ENCODE measurements at regions not wholly inside any gene's neighbourhood (a gene's known extent, or its start where the extent isn't known, plus 50 kb on each side); places are given as distances from the start of the nearest gene placed in this dataset.

DNA sequence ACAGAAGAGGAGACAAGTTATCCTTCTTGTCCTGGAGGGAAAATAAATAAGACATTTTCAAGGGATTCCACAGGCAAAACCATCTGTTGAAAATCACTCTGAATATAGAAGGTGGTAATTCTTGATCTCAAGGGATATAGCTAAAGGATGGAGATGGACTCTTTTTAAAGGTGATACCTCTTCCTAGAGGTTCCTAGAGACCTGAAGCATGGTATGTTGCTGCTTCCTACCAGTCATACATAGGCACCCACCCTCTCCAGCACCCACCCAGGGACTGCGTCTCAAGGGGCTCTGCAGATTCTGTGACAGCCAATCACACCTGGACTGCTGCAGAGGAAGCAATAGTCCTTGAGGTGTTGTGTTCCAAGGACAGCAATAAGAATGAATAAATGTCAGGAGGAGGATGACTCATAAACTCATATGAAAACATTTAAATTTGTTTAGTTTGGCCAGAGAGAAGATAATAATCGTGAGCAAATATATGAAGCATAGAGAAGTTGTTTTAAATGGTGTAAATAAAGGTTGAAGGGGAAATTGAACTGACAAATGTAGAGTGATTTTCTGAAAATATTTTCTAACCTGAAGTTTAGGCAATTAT, 741.6 kb upstream of the CBLB start:
- TF ChIP-seq CTCF (conservative IDR thresholded peaks at IDR 0.05; ENCODE audit: low read depth, low read length), result no peak
- DNase-seq (ENCODE audit: low read depth), result no peak
- H3K4me3 ChIP-seq (ENCODE audit: low read depth, low read length), result no peak overlapping the region

DNA sequence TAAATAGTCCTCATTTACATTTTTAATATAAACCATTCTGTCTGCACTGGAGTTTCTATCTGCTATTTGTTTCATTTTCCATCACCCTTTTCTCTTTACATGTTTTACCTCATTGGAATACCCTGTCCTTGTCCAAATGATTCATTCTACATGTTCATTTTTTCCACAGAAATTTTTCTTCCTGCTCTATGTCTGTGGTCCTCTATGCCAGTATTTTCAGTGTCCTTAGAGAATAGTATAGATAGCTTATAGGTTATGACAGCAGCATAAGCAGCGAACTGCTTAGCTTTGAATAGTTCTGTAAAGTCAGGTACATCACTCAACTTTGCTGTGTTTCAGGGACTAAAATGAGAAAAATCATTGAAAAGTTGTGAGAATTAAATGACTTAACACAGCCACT, 742.3 kb upstream of the CBLB start:
- H3K4me3 ChIP-seq (ENCODE audit: low read depth, low read length), result no peak overlapping the region
- no peak for DNase-seq (ENCODE audit: low read depth)
- TF ChIP-seq CTCF (conservative IDR thresholded peaks at IDR 0.05; ENCODE audit: low read depth, low read length), result no peak

DNA sequence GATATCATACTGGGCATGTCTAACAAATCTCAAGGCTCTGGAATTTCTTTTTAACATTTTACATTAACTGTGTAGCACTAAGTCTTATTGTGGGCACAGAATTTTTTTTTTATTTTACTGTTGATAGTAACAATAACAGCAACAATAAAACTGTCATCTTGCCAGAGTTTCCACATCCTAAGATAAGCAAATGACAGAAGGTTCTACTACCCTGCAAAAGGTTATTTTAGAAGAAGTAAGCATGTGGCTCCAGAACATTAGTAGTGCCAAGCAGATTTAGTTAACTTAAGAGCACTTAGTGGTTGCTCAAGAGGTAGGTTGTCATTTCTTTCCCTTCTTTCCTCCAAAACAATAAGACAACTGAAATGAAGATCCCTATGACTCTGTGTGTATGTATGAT, 743.0 kb upstream of the CBLB start:
- no peak for TF ChIP-seq CTCF (conservative IDR thresholded peaks at IDR 0.05; ENCODE audit: low read depth, low read length)
- DNase-seq (ENCODE audit: low read depth), result no peak
- no peak overlapping the region for H3K4me3 ChIP-seq (ENCODE audit: low read depth, low read length)

- no peak for DNase-seq (ENCODE audit: low read depth)
- H3K4me3 ChIP-seq (ENCODE audit: low read depth, low read length), result no peak overlapping the region
- no peak for TF ChIP-seq CTCF (conservative IDR thresholded peaks at IDR 0.05; ENCODE audit: low read depth, low read length)
Measured at GRCh38 chr3:106616556-106616955, 747.7 kb upstream of the CBLB start.

DNA sequence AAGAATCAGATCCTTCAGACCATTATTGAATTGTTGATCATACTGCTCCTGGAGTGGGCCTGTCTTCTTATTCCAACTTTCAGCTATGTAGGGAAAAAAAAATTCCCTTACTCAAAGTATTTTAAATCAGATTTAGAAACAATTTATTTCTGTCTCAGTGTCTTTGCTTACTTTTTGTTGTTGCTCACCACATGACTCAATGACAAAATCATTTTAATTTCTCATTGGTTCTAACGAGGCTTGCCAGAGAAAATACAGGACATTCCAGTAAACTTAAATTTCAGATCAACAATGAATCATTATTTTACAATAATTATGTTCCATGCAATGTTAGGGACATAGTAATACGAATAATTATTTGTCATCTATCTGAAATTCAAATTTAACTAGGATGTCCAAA, 748.5 kb upstream of the CBLB start:
- TF ChIP-seq CTCF (conservative IDR thresholded peaks at IDR 0.05; ENCODE audit: low read depth, low read length), result no peak
- H3K4me3 ChIP-seq (ENCODE audit: low read depth, low read length), result no peak overlapping the region
- DNase-seq (ENCODE audit: low read depth), result no peak

GRCh38 chr3:106620646-106621045, 751.8 kb upstream of the CBLB start:
- no peak for TF ChIP-seq CTCF (conservative IDR thresholded peaks at IDR 0.05; ENCODE audit: low read depth, low read length)
- no peak overlapping the region for H3K4me3 ChIP-seq (ENCODE audit: low read depth, low read length)
- no peak for DNase-seq (ENCODE audit: low read depth)

DNA sequence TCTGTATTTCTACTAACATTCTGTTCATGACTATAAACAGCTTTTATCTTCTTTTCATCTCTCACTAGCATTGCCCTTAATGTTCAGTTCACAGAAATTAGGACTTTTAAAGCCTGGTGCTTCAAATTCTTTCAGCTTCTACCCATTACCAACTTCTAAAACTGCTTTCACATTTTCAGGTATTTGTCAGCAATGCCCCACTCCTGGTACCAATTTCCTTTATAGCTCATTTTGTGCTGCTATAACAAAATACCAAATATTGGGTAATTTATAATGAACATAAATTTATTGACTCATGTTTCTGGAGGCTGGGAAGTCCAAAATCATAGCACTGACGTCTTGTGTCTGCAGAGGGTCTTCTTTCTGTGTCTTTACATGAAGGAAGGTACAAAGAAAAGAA, 753.1 kb upstream of the CCDC54 start:
- TF ChIP-seq CTCF (conservative IDR thresholded peaks at IDR 0.05; ENCODE audit: low read depth, low read length), result no peak
- H3K4me3 ChIP-seq (ENCODE audit: low read depth, low read length), result no peak overlapping the region
- DNase-seq (ENCODE audit: low read depth), result no peak
